D721Med (cell line): ENCODE measurements at regions not wholly inside any gene's neighbourhood (a gene's known extent, or its start where the extent isn't known, plus 50 kb on each side); places are given as distances from the start of the nearest gene placed in this dataset.

Experiments
- DNase-seq: peaks from one replicate; pipeline ENCODE4 v3.0.0; 2011; ENCODE audit warnings: low spot score; ENCODE audit not compliant: insufficient read length
- FAIRE-seq: peaks from 2 replicates; lab custom pipeline; 2011; peaks lifted over from hg19 to GRCh38; lab: Jason Lieb, UNC
- CTCF ChIP-seq: IDR thresholded peaks from 2 replicates; pipeline ENCODE4 v1.5.1; 2012; ENCODE audit warnings: mild to moderate bottlenecking, control low read depth; ENCODE audit not compliant: insufficient read depth; ENCODE audit errors: missing control alignments

DNA sequence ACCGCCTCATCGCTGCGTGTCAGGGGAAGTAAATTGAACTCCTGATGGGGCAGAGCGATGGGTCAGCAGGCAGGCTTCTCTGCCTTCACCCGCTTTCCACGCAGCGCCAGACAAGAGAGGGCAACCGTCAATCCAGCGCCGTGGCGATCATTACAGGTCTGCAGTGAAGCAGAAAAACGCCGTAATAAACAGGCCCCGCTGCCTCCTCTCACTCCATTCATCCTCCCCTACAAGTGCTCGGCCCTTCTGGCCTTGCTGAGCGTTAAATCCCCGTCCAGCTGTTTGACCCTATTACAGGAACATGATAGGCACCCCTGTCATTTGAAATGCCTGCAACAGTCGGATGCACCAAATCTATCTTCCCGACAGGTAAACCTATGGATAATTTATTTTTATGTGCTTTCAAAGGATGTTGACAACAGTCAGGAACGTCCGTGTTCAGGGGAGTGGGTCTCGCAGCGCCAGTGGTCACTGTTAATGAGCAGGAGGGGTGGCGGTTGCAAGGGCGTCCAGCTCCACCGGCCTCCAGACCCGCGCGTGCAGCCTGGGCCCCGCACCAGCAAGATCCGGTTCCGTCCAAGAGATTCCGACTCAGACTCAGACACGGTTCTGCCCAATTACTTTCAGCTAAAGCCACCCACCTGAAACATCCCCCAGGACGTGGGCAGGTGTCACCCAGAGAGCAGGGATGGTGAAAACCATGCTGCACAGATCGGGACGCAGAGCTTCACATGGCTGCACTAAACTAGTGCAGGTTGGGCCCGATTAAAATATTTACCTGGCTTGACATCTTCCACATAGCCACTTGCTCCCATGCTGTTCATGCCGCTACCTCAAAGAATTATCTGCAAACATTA is 508.0 kb upstream of the MGMT start:
- DNase-seq (no peak), FAIRE-seq (no peak)
- no peak for TF ChIP-seq CTCF

GRCh38 chr10:128959746-128960145 is 507.3 kb upstream of the MGMT start:
- no peak for FAIRE-seq
- no peak for DNase-seq
- no peak for TF ChIP-seq CTCF

GRCh38 chr10:128960517-128960916 is 506.5 kb upstream of the MGMT start:
- FAIRE-seq: no peak
- TF ChIP-seq CTCF: no peak
- DNase-seq: no peak

GRCh38 chr10:128962182-128962581 is 504.9 kb upstream of the MGMT start:
- FAIRE-seq: no peak
- DNase-seq: no peak
- no peak for TF ChIP-seq CTCF

GRCh38 chr10:128963211-128964099 is 503.6 kb upstream of the MGMT start:
- TF ChIP-seq CTCF: no peak
- no peak for FAIRE-seq
- DNase-seq: no peak

DNA sequence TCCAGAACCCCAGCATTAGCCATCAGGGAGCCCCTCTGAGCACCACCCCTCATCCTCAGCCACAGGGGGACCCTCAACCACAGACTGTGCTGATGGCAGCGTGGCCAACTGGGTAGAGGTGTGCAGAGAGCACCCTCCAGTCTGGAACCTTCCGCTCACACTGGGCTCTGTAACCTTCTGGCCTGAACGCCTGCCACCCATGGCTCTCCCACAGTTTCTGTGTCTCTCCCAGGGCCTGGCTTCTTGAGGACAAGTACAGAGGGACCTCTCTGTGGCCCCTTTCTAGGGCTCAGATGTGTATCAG is 503.0 kb upstream of the MGMT start:
- DNase-seq (no peak), FAIRE-seq (no peak)
- no peak for TF ChIP-seq CTCF
